HG03045 (cell line): ENCODE measurements at regions not wholly inside any gene's neighbourhood (a gene's known extent, or its start where the extent isn't known, plus 50 kb on each side); places are given as distances from the start of the nearest gene placed in this dataset.

Experiments
- ATAC-seq: cut with Tn5 transposase; IDR thresholded peaks from one replicate; pipeline ENCODE4 v1.9.1; 2021; ENCODE audit warnings: mild to moderate bottlenecking, moderate library complexity; ENCODE audit not compliant: unreplicated experiment

- ATAC-seq: no peak
Observed at GRCh38 chr1:105678334-105678733, 1378.1 kb upstream of the PRMT6 start.

- no peak for ATAC-seq
Observed at GRCh38 chr1:105684714-105685113, 1371.8 kb upstream of the PRMT6 start.

- no peak for ATAC-seq
Observed at GRCh38 chr1:105686026-105686425, 1370.4 kb upstream of the PRMT6 start.

GRCh38 chr1:105686874-105687690 lies 1369.4 kb upstream of the PRMT6 start:
- no peak for ATAC-seq

DNA sequence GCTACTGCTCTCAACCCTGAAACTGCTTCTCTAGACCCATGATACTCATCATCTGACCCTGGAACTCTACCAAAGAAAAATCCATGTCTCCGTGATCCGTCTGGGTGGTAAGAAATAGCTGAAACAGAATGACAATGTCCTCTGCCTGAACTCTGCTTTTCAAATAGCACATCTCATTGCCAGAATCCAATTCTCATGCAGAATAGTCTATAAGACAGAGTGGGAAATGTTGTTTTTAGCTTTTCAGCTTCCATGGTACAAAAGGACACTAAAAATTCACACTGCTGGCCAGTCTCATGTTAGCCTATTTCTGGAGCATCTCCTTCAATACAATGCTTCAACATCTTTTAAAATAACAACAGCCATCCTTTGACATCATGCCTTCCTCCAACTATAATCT lies 1355.8 kb upstream of the PRMT6 start:
- ATAC-seq: no peak

DNA sequence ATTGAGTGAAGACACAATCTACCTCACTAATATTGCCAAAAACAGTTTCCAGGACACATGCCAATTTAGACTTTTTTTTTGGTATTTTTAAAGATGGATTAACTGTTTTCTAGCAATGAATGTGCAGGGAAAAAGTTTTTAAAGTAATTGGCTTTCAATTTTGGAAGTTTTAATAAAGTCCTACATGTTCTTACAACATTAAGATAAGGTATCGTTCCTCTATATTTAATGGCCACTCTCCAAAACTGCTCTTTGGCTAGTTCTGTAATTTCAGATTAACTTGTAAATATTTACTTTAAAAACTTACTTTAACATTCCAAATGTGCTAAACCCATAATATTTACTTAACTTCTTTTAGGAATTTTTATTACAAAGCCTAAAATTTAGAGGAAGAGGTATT lies 1332.2 kb upstream of the PRMT6 start:
- ATAC-seq: no peak

GRCh38 chr1:105730701-105731100 lies 1325.8 kb upstream of the PRMT6 start:
- ATAC-seq: no peak

- no peak for ATAC-seq
Observed at GRCh38 chr1:105736349-105736748, 1320.1 kb upstream of the PRMT6 start.

GRCh38 chr1:105779727-105780126 lies 1276.7 kb upstream of the PRMT6 start:
- no peak for ATAC-seq

GRCh38 chr1:105785021-105785420 lies 1271.5 kb upstream of the PRMT6 start:
- no peak for ATAC-seq

GRCh38 chr1:105793536-105794146 lies 1262.8 kb upstream of the PRMT6 start:
- no peak for ATAC-seq

- no peak for ATAC-seq
Observed at GRCh38 chr1:105795741-105796140, 1260.7 kb upstream of the PRMT6 start.

GRCh38 chr1:105830571-105831146 lies 1225.8 kb upstream of the PRMT6 start:
- no peak for ATAC-seq

GRCh38 chr1:105838071-105838470 lies 1218.4 kb upstream of the PRMT6 start:
- no peak for ATAC-seq

DNA sequence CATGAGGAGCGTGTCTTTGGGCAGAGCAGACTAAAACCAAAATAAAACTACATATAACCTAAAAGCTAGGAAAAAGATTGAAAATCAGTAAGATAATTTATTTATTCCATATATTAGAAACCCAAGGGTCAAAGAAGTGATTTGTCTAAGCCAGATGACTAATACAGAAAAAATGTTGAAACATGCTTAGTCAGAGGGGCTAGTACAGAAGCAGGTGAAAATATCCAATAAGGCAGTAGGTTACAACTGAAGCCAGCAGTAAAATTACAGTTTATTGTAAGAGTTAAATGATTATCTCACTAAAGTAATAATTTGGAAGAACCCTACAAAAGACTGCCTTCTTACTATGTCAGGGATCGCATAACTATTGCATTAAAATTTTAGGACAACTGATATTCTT lies 1190.9 kb upstream of the PRMT6 start:
- ATAC-seq: no peak

- no peak for ATAC-seq
Observed at GRCh38 chr1:105872817-105873216, 1183.7 kb upstream of the PRMT6 start.

GRCh38 chr1:105874621-105875020 lies 1181.9 kb upstream of the PRMT6 start:
- no peak for ATAC-seq

DNA sequence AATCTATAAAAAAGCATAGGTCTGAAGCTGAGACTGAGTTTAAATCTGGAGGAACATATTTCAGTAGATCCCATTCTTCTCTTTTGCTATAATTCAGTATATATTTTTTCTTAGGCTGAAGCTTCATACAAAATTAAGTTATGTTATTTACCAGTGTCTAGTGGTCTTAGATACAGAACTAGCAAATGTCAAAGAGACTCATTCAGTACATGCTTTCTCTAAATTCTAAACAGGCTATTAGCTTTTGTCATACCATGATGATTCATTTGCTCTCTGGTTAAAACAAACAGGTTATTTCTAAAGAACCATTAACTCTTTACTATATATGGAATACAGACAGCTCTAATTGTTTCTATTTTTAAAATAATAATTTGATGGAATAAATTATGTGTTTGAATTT lies 1170.2 kb upstream of the PRMT6 start:
- ATAC-seq: no peak

DNA sequence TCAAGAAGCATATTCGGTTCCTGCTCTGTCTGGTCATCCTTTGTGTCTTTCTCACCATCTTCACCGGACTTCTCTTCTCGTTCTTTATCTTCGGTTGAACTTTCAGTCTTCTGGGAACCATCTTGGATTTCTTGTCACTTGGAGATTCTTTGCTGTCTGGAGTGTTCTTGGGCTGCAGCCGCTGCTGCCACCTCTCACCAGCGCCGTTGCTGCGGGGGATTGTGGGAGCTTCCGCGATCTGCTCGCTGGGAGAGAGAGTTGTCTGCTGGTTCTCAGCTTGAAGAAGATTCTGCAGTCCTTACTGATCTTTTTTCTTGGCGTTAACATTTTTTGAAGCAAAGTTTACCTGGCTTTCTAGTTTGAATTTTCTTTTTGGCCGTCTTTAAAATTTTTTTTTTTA lies 1165.2 kb upstream of the PRMT6 start:
- no peak for ATAC-seq

DNA sequence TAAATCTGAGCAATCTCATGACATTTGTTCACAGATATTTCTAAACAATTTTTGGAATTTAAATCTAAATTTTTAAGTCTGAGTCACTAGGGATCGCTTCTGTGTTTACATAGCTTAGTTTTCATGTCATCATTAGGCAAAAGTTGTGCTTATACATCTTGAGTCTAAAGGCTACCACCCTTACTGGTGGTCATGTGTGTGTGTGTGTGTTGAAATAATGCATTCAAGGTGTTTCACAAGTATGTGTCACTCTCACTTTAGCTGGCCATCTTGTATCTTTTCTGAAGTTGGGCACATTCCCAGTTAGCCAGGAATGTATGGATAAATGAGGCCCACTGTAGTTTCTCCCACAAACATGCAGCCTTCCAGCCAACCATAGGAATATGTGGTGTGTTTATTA lies 1162.5 kb upstream of the PRMT6 start:
- ATAC-seq: no peak

GRCh38 chr1:105909811-105910210 lies 1146.7 kb upstream of the PRMT6 start:
- no peak for ATAC-seq

DNA sequence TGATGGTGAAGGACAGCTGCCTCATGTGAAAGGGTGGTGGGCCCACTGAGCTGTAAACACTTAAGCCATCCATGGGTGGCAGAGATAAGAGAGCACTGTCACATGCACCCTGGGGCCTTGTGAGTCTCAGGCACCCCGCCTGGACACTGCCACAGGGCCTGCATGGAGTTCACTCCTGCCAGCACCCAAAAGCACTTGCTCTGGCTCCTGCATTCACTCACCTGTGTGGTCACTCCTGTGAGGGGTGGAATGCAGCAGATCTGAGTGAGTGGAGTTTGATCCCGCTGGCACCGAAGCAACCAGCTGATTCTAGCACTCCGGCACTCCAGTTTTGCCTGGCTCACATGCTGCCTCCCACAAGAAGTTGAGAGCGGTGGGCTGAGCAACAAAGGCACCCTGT lies 1142.1 kb upstream of the PRMT6 start:
- no peak for ATAC-seq
